ENCODE measurements at regions not wholly inside any gene's neighbourhood (a gene's known extent, or its start where the extent isn't known, plus 50 kb on each side); places are given as distances from the start of the nearest gene placed in this dataset.
"Not testable (repeated sequence)": the region's sequence is repeated elsewhere in the genome, so short reads cannot be mapped to it uniquely, and the experiment has no call there.

- no peak for DNase-seq
Observed at GRCh38 chr21:24671901-24672300, 935.4 kb downstream of the MRPL39 start.

DNA sequence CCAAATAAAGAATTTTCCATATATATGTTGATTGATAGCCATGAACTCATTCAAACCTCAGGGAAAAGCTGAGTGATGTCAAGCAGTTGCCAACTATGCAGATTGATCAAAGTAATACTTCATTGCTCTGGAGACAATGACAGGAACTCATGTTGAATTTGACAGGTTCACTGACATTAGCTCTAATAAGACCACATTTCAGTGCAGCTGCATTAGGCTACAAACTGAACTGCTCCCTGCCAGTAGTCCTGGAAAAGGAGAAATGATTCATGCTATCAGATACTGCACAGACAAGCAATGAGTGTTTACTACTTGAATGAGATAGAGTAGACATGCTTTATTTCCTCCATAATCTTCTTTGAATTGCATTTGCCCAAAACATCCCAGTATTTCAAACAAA lies 948.4 kb downstream of the MRPL39 start:
- DNase-seq: peak; percentile 56

GRCh38 chr21:24658026-24658425 lies 949.3 kb downstream of the MRPL39 start:
- DNase-seq: no peak

DNA sequence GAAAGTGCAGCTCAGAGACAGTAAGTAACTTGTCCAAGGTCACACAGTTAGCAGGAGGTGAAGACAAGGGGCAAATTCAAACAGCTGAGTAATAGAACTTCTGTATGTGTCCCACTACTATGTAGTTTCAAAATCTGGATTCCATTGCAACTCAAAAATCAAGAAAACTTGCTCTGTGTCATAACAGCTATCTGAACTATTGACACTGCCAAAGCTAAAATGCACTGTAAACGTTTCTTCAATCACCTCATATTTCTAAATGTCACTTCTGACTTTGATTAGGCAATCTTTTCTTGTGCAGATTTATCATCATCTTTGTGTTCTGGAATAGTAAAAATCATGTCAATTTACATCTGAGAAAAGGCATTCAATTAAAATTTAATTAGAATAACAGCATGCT lies 957.6 kb downstream of the MRPL39 start:
- DNase-seq: no peak

DNA sequence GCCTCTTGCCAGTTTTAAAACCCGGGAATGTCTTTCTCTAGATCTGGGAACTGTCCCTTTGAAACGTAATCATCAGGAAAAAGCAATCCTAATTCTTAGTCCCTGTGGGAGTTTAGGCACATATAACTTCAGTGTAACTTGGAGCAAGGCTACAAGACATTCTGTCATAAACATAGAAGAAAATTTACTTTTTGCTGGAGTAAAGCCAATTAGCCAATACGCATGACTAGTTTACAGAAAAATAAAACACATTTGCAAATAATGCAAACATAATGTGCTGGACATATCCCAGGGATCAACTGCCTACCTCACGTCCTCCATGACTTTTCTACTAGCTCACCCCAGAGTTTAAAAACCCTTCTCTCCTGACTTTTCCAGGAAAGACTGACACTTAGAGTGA lies 970.6 kb downstream of the MRPL39 start:
- DNase-seq: peak; percentile 5

DNA sequence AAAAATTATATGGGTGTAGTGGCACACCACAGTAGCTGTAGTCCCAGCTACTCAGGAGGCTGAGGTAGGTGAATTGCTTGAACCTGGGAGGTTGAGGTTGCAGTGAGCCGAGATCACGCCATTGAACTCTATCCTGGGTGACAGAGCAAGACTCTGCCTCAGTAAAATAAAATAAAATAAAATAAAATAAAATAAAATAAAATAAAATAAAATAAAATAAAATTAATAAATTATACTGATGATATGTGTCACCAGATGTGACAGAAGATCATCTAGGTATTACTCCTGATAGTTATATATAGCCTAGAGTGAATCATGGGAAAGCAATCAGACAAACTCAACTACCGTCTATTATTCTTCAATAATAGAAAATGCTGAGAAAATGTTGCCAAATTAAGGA lies 972.5 kb downstream of the MRPL39 start:
- no peak for DNase-seq

DNA sequence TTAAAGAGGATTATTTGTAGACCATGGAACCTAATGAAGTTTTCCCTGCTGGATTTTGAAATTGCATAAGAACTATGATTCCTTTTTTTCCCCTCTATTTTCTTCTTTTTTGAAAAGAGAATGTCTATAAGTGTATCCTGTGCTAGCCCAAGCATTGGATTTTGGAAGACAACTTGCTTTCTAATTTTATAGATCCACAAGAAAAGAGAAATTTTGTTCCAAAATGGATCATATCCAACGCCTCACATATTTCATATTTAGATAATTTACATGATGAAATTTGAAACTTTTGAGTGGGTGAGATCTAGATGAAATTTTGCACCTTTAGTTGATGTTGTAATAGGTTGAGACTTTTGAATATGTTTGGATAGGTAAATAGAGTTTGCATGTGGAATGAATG lies 978.7 kb downstream of the MRPL39 start:
- no peak for DNase-seq

DNA sequence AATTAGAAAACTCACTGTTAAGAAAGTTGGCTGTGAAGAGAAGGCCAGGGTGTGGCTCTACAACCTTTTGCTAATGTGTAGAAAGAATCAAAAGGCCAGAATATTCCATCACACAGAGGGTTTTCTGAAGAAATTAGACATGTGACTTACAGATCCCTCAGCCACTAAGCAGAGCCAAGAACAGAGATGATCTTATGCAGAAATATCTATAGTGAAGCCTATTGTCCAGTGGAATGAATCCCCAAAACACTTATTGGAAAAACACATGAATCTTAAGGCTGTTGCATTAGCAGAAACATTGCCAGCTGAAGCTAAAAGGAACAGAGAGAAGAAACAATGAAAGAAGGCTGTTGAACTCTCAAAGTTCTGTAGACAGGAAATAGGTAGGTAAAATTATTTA lies 979.2 kb downstream of the MRPL39 start:
- no peak for DNase-seq

DNA sequence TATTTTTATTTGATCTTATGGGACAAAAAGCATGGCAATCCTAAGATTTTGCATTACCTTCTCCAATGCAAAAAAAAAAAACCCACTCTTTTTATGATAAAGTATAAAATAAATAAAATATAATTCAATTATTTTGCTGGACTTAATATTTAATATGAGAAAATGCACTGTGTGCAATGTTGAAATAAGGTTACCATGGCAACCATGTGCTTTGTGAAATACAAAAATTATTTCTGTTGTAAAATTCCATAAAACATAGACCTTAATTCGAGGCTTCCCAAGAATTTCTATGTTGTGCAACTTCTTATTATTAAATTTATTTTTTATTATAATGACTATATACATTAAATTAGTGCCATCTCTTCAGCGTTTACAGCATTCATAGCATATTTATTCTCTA lies 989.5 kb downstream of the MRPL39 start:
- no peak for DNase-seq

DNA sequence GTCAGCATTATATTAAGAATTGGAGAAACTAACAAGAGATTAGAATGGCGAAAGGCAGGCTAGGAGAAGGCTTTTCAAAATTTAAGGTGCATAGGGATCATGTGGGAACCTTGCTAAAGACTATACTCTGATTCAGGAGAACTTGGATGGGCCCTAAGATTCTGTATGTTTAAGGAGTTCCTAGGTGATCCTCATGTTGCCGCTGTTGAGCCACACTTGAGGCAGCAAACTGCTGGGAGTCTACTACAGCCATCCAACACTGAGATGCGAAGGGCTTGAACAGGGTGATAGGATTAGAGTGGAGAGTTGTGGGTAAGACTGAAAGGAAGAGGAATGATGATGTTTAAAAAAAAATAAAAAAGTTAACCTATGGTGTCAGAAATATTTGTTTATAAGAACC lies 1013.2 kb downstream of the MRPL39 start:
- no peak for DNase-seq

- DNase-seq: peak; percentile 19
Observed at GRCh38 chr21:24590261-24590660, 1017.0 kb downstream of the MRPL39 start.

- DNase-seq: peak; percentile 8
Observed at GRCh38 chr21:24583473-24583872, 1023.8 kb downstream of the MRPL39 start.

GRCh38 chr21:24577301-24577700 lies 1030.0 kb downstream of the MRPL39 start:
- no peak for DNase-seq

- DNase-seq: no peak
Observed at GRCh38 chr21:24561291-24561690, 1046.0 kb downstream of the MRPL39 start.

- DNase-seq: no peak
Observed at GRCh38 chr21:24552491-24552890, 1054.8 kb downstream of the MRPL39 start.

DNA sequence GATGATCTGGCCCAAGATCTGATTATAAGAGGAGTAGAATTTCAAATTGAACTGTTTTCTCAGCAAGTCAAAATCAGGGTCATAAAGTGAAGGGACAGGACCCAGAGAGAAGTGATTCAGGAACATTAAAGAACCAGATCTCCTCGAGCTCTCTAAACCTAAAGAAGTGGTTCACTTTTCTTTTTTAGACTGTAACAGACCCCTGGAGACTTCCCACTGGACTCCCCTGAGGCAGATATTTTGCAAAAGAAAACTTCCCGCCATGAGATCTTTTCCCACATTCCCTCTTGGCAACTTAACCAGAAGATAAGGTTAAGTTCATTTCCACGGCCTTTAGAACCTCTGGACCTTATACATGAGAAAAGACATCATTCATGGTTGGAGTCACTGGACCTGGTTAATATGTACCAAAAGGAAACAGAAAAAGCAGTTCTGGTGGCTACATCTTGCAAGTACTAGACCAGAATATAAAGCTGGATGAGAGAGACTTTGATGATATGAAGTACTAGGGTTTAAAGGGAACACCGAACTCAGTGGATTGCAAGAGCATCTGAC lies 1061.4 kb downstream of the MRPL39 start:
- no peak for DNase-seq

DNA sequence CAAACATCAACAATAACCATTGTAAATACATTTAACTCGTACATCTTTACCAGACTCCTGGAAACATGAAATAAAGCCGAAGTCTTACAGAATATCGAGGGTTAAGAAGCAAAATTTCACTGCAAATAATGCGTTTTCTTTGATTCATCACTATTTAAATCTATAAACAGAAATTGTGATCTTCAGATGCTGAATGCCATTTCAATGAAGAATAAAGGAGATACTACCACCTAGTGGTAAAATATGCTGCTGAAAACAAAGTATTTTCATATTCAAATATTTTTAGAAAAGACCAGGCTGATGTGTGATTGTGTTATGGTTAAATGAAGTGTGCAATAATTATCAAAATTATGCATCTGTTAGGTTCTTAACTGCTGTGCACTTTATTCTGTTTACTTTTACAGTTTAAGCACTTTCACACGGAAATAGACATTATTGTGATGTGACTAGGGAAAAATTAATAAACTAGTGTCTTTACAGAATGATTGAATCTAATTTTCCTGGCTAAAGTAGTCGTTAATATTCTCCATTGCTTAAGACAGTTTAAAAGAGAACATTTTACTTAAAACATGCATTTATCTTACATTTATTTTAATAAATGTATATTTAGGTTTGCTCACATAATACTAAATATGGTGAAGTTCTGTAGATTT lies 1093.1 kb downstream of the MRPL39 start:
- peak; percentile 53 for DNase-seq

DNA sequence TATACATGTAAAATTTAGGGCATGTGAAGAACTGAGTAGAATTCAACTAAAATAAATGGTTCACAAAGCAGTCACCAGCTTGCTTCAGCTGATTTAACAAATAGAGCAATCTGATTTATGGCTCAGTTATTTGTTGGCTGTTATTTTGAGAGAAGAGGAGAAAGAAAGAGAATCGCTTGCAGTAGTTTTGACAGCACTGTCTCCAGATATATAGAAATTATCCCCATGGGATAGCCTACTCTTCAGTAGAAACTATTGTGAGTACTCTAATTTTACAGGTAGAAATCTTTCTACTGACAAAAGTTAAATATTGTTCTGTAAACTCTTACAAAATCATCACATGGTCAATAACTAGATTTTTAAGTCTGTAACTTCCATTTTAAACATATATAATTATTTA lies 1098.2 kb downstream of the MRPL39 start:
- no peak for DNase-seq

DNA sequence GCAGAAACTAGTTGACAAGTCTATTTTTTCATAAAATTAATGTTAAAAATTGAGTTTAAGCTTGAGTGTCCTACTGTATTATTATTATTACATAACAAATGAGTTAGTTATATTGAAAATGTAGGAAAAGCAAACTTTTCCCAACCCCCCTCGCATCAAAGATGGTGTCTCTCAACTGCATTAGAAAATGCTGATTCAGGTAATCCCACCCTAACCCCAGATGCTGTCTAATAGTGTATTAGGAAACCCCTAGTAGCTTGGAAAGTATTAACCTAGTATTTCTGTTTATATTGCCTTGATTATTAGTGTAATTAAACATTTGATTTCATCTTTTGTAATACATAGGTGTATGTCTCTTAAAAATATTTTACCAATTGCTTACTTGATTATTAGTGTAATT lies 1120.3 kb downstream of the MRPL39 start:
- DNase-seq: no peak

DNA sequence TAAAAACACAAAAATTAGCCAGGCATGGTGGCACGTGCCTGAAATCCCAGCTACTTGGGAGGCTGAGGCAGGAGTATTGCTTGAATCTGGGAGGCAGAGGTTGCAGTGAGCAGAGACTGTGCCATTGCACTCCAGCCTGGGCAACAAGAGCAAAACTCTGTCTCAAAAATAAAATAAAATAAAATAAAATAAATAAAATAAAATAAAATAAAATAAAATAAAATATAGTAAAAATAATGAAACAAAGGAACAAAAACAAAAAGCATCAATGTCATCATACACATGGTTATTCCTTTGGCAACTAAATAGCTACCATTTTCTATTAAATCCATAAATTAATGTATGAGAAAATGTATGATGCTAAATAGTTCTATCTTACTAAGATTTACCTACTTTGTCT lies 1123.9 kb downstream of the MRPL39 start:
- not testable (repeated sequence) for DNase-seq

DNA sequence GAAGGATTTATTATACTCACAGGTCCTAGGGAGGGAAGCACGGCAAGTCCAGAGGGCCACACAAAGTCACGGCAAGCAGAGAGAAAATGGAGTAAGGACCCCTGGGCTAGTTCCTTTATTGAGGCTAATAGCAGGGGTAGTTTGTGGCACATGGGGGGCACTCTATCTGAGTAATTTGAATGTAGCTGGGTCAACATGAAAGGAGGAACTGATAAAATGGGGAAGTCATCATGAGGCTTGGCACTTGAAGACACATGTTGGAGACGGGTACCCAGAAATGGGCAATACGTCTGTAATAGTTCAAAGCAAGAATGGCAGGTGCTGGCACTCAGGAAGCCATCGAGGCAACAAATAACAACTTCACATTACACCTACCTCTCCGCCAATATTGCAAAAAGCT lies 1136.4 kb downstream of the MRPL39 start:
- DNase-seq: no peak

- no peak for DNase-seq
Observed at GRCh38 chr21:24456358-24456757, 1150.9 kb downstream of the MRPL39 start.

- no peak for DNase-seq
Observed at GRCh38 chr21:24450119-24450518, 1157.2 kb downstream of the MRPL39 start.

- DNase-seq: no peak
Observed at GRCh38 chr21:24445517-24445916, 1161.8 kb downstream of the MRPL39 start.

DNA sequence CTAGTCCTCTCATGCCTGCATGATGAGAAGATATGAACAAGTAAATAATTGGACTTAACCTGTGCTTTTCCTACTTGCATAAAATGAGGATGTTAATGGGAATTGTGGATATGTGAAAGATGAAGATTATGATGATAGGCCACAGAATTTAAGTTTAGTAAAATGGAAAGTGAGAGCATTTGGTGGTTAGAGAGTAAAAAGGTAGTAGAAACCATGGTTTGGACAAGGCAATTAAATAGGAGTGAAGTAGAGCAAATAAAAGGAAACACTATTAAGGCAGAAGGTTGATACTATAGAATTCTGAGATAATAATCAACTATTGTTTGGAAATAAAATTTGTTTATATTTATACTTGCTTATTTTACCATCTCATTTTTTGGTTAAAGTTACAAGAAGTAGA lies 1162.5 kb downstream of the MRPL39 start:
- DNase-seq: no peak

All from eye (tissue), 1 donor.